Heart left ventricle (tissue), 16 donors: ENCODE measurements at regions not wholly inside any gene's neighbourhood (a gene's known extent, or its start where the extent isn't known, plus 50 kb on each side); places are given as distances from the start of the nearest gene placed in this dataset.

Experiments
- ATAC-seq, 4 donors: fragments of 200-7000 bp; cut with Tn5 transposase; one replicate each; pipeline ENCODE4 v1.9.1; 2020 to 2022; ENCODE audit warnings: moderate library complexity in 4 of 4, mild to moderate bottlenecking in 3 of 4, moderate number of reproducible peaks in 1 of 4
- DNase-seq, 5 donors: peaks; one replicate each; pipeline ENCODE4 v3.0.0-alpha.2; 2020
- H3K27ac ChIP-seq, 12 donors: fragments of 200-600 bp; sonication (generic) in 4 of 12; one replicate each; pipeline versions ENCODE4 v1.5.0 to v1.8.0; 2016 to 2022; ENCODE audit warnings: mild to moderate bottlenecking in 2 of 12
- H3K27me3 ChIP-seq, 9 donors: fragments of 200-600 bp; sonication (generic) in 2 of 9; one replicate each; pipeline versions ENCODE4 v1.5.1 to v1.8.0; 2016 to 2022; ENCODE audit warnings: mild to moderate bottlenecking in 3 of 9
- H3K36me3 ChIP-seq, 9 donors: fragments of 200-600 bp; sonication (generic) in 2 of 9; one replicate each; pipeline versions ENCODE4 v1.5.0 to v1.8.0; 2018 to 2022; ENCODE audit warnings: mild to moderate bottlenecking in 2 of 9
- H3K4me1 ChIP-seq, 12 donors: fragments of 200-600 bp; sonication (generic) in 4 of 12; one replicate each; pipeline versions ENCODE4 v1.5.0 to v1.8.0; 2016 to 2022; ENCODE audit warnings: mild to moderate bottlenecking in 3 of 12
- H3K4me3 ChIP-seq, 12 donors: fragments of 200-600 bp; sonication (generic) in 4 of 12; one replicate each; pipeline versions ENCODE4 v1.5.0 to v1.8.0; 2017 to 2022; ENCODE audit warnings: mild to moderate bottlenecking in 9 of 12, moderate library complexity in 4 of 12
- H3K9me3 ChIP-seq, 12 donors: fragments of 200-600 bp; sonication (generic) in 4 of 12; one replicate each; pipeline versions ENCODE4 v1.5.0 to v1.8.0; 2016 to 2022; ENCODE audit warnings: mild to moderate bottlenecking in 1 of 12
- POLR2A ChIP-seq, 2 donors: fragments of 450-650 bp; IDR thresholded peaks; one replicate each; pipeline ENCODE4 v1.6.1; 2017; ENCODE audit warnings: antibody characterized with exemption in 2 of 2, mild to moderate bottlenecking in 2 of 2, moderate library complexity in 2 of 2
- WGBS, 4 donors: extraction: QIAGEN DNeasy Blood & Tissue Kit in 2 of 4; methylation state at CpG; one replicate each; pipeline versions ENCODE4 v1.1.5 to v1.1.7; 2013 to 2018; 5-methylcytosine and 5-hydroxymethylcytosine counted together
- intact Hi-C, 10 donors: fragments of 100-400 bp; cut with DNase I; formaldehyde crosslinking; loops; one replicate each; pipeline versions ENCODE4 v1.11.1 to v1.14.2; 2022
- TF ChIP-seq, protein P1 (sequence below), 12 donors: fragments of 200-600 bp; sonication (generic) in 4 of 12; IDR thresholded peaks; one replicate each; pipeline versions ENCODE4 v1.5.0 to v1.8.0; 2018 to 2022; ENCODE audit warnings: antibody characterized with exemption in 12 of 12, mild to moderate bottlenecking in 5 of 12
- donor health status: ischemic (EF 13 %, LVEDD 7.1; RV severe dilation, severe dysfunction).
- donor health status: healthy with polysubstance abuse.
- donor health status: DM: no; HTN: yes; CAD: no.
- donor health status: DM: no; HTN: no; CAD: no.
- donor health status: ischemic (EF 25% LVEDD 6.9; RV normal size, moderate dysfunction).
- donor health status: ischemic (EF 25% LVEDD 5.7; RV mildly dilated, moderate dysfunction).
- donor health status: healthy.
- donor health status: DM: yes; HTN: yes; CAD: no.
- donor health status: ischemic (EF 35%, LVEDD 5.7; RV mildly dilated, moderate dysfunction).
- donor health status: nonischemic (EF 11% LVEDD 7.7; RV severe dilation, severe dysfunction).
- donor health status: DM: yes; HTN: yes; CAD: no.
- donor health status: PGD.
- donor health status: ischemic (EF 29% LVEDD 5.4; RV normal size, mild dysfunction).
- donor health status: nonischemic (EF 23%, LVEDD 6.1; RV moderate dilation, normal function).

GRCh38 chr9:107064378-107064777 is 201.4 kb downstream of the ZNF462 start:
- H3K4me1 ChIP-seq: peaks cover 0 to 4% (median 0%) of the 10 kb centered on the region in 12 donors
- H3K27me3 ChIP-seq: no peaks in the 10 kb centered on the region
- no peak overlapping the region for H3K4me3 ChIP-seq
- ATAC-seq (no peak), DNase-seq (no peak)
- WGBS, 4 donors: 92 to 97% (median 94%) methylated on average over 2 of the region's 2 CpGs
- peaks cover 0 to 7% (median 0%) of the 10 kb centered on the region in 12 donors for H3K9me3 ChIP-seq
- H3K36me3 ChIP-seq: no peaks in the 10 kb centered on the region
- TF ChIP-seq, protein P1, sequence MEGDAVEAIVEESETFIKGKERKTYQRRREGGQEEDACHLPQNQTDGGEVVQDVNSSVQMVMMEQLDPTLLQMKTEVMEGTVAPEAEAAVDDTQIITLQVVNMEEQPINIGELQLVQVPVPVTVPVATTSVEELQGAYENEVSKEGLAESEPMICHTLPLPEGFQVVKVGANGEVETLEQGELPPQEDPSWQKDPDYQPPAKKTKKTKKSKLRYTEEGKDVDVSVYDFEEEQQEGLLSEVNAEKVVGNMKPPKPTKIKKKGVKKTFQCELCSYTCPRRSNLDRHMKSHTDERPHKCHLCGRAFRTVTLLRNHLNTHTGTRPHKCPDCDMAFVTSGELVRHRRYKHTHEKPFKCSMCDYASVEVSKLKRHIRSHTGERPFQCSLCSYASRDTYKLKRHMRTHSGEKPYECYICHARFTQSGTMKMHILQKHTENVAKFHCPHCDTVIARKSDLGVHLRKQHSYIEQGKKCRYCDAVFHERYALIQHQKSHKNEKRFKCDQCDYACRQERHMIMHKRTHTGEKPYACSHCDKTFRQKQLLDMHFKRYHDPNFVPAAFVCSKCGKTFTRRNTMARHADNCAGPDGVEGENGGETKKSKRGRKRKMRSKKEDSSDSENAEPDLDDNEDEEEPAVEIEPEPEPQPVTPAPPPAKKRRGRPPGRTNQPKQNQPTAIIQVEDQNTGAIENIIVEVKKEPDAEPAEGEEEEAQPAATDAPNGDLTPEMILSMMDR (IDR thresholded peaks at IDR 0.05): no peak
- no peak for TF ChIP-seq POLR2A (IDR thresholded peaks at IDR 0.05)
- H3K27ac ChIP-seq: no peak overlapping the region
- intact Hi-C loops: no loop called here

GRCh38 chr9:107065549-107065948 is 202.6 kb downstream of the ZNF462 start:
- H3K9me3 ChIP-seq: peaks cover 0 to 7% (median 0%) of the 10 kb centered on the region in 12 donors
- WGBS, 4 donors: 77 to 89% (median 81%) methylated on average over 2 of the region's 2 CpGs
- H3K36me3 ChIP-seq: no peaks in the 10 kb centered on the region
- no peak overlapping the region for H3K27ac ChIP-seq
- intact Hi-C loops: no loop called here
- no peaks in the 10 kb centered on the region for H3K27me3 ChIP-seq
- DNase-seq (no peak), ATAC-seq (no peak)
- TF ChIP-seq POLR2A (IDR thresholded peaks at IDR 0.05): no peak
- TF ChIP-seq, protein P1 (IDR thresholded peaks at IDR 0.05): no peak
- no peak overlapping the region for H3K4me3 ChIP-seq
- H3K4me1 ChIP-seq: no peaks in the 10 kb centered on the region

GRCh38 chr9:107067739-107068416 is 204.9 kb downstream of the ZNF462 start:
- Histone ChIP-seq H3K9me3 (no peaks in the 10 kb centered on the region), H3K36me3 (no peaks in the 10 kb centered on the region), H3K4me3 (no peak overlapping the region), H3K27me3 (no peaks in the 10 kb centered on the region), H3K27ac (no peak overlapping the region), H3K4me1 (no peaks in the 10 kb centered on the region)
- no peak for TF ChIP-seq POLR2A (IDR thresholded peaks at IDR 0.05)
- TF ChIP-seq, protein P1 (IDR thresholded peaks at IDR 0.05): no peak
- ATAC-seq (no peak), DNase-seq (no peak)
- intact Hi-C loops: no loop called here
- 91 to 94% (median 93%) methylated on average over 6 of the region's 6 CpGs for WGBS, 4 donors

DNA sequence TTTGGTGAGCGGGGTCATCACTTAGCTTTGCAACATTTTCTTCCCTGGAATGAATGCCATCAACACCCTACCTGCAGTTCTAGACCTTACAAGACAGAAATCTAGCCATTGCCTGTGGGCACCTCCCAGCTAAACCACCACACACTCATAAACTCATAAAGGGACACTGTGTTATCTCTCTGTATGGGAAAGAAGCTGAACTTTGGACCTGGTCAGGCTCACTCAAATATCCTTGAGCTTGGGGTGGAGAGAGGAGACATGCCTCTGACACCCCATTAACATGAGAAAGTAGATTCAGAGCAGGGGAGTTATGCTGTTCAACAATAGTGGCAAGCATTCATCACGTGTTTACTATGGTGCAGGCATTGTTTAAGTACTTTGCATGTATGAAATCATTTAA is 205.6 kb downstream of the ZNF462 start:
- Histone ChIP-seq H3K27ac (no peak overlapping the region), H3K27me3 (no peaks in the 10 kb centered on the region), H3K36me3 (no peaks in the 10 kb centered on the region), H3K9me3 (no peaks in the 10 kb centered on the region), H3K4me3 (no peak overlapping the region), H3K4me1 (no peaks in the 10 kb centered on the region)
- ATAC-seq (no peak), DNase-seq (no peak)
- no peak for TF ChIP-seq POLR2A (IDR thresholded peaks at IDR 0.05)
- TF ChIP-seq, protein P1 (IDR thresholded peaks at IDR 0.05): no peak
- 89 to 96% (median 91%) methylated on average over 2 of the region's 2 CpGs for WGBS, 4 donors
- intact Hi-C loops: no loop called here
